Kidney capillary endothelial cell (primary cell): ENCODE measurements at regions not wholly inside any gene's neighbourhood (a gene's known extent, or its start where the extent isn't known, plus 50 kb on each side); places are given as distances from the start of the nearest gene placed in this dataset.
"Not testable (repeated sequence)": the region's sequence is repeated elsewhere in the genome, so short reads cannot be mapped to it uniquely, and the experiment has no call there.

Experiments
- DNase-seq: peaks from one replicate; pipeline ENCODE4 v3.0.0-alpha.2; 2018; ENCODE audit warnings: low spot score

- DNase-seq = no peak
Observed at GRCh38 chr12:75943730-75944096, 87.9 kb downstream of the PHLDA1 start.

DNA sequence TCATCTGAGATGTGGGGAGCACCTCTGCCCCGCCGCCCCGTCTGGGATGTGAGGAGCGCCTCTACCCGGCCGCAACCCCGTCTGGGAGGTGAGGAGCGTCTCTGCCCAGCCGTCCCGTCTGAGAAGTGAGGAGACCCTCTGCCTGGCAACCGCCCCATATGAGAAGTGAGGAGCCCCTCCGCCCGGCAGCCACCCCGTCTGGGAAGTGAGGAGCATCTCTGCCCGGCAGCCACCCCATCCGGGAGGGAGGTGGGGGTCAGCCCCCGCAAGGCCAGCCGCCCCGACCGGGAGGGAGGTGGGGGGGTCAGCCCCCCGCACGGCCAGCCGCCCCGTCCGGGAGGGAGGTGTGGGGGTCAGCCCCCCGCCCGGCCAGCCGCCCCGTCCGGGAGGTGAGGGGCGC, 89.9 kb downstream of the PHLDA1 start:
- not testable (repeated sequence) for DNase-seq

- peak; percentile 56 for DNase-seq
Observed at GRCh38 chr12:75939016-75939642, 92.4 kb downstream of the PHLDA1 start.

- DNase-seq = no peak
Observed at GRCh38 chr12:75938189-75938588, 93.4 kb downstream of the PHLDA1 start.

DNA sequence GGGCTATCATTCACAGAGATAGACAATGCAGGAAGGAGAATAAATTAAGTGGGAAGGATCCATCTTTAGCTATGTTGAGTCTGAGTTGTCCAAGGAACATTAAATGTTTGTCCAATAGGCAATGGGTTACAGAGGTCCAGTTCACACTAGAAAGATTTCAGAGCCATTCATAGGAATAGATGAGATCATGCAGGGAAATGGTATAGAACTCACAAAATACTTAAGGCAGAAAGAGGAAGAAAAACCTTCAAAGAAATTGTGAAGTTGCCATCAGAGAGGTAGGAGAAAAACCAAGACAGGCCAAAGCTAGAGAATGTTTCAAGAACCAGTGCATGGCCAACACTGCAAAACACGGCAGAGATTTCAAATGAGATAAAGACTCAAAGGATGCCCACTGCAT, 94.1 kb downstream of the PHLDA1 start:
- DNase-seq = no peak

GRCh38 chr12:75936515-75937440, 94.8 kb downstream of the PHLDA1 start:
- no peak for DNase-seq

- DNase-seq = no peak
Observed at GRCh38 chr12:75935539-75936242, 95.9 kb downstream of the PHLDA1 start.

DNA sequence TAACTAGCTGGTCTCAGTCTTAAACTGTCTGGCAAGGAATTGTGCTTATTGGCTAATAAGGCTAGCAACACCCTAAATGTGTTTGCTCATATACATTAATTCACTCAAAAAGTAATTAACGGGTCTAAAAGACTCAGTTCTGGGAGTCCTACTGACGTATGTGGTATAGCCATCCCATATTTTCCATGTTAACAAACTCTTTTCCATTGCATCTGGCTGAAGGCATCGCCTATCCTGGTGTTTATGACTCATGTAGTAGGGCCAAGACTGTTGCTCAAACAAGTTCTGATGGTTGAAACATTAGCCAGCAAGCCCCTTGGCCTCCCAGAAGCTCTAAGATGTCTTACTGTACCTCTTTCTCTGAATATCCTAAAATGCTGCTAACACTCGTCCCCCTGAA, 98.5 kb downstream of the PHLDA1 start:
- DNase-seq = no peak

GRCh38 chr12:75932241-75932640, 99.3 kb downstream of the PHLDA1 start:
- no peak for DNase-seq

DNA sequence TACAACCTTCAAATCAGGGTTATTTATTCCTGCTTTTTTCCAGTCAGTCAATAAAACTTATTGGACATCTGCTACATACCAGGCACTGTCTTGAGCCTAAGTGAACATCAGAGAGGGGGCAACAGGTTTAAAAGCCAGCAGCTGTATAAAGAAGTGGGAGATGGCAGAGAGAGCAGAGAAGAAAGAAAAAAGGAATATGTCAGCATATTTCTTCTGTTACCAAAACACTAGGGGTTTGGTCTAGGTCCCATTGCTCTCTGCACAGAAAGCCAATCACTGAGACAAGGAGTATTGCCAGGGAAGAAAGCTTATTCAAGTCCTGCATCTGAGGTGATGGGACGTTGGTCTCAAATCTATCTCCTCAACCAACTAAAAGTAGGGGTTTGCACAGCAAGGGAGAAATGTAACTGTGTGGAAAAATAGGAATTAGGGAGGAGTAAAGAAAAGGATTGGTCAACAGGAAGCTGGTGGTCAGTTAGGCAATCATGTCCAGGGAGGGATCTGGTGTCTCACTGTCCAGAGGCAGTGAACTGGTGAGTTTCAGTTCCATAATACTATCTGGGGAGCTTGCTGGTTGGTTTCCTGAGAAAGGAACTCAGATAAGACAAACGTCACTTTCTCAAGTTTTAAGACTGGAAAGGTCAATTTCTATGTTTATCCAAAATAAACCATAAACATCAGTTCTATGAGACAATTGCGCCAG, 107.5 kb downstream of the PHLDA1 start:
- DNase-seq = no peak

DNA sequence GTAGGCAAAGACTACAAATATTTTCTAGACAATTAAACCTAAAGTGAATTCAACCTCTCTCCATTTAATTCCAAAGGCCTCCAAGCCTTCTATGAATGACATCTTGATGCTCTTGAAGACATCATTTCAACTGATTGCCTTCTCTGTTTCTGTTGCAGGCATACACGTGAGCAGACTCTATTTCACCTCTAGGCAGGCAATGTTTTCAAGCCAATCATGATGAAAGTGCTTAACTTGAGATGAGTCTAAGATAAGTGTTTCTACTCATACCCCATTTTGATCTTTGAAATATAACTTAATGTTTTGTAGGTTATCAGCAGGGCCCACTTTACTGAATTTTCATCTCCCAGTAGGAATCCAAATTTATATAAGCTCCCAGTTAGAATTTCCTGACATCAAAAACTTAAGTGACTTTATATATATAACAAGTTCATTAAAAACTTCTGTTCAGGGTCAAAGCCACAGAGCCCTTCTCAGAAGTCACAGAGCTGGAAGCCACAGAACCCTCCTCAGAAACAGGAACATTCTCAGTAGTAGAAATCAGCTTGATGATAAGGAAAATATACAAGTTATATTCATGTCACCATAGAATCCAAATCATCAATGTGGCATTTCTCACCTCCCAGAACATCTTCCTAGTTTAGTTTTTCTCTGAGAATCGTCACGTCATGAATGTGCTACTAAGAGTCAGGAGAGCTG, 108.5 kb downstream of the PHLDA1 start:
- DNase-seq = no peak

GRCh38 chr12:75921622-75922289, 109.8 kb downstream of the PHLDA1 start:
- no peak for DNase-seq

DNA sequence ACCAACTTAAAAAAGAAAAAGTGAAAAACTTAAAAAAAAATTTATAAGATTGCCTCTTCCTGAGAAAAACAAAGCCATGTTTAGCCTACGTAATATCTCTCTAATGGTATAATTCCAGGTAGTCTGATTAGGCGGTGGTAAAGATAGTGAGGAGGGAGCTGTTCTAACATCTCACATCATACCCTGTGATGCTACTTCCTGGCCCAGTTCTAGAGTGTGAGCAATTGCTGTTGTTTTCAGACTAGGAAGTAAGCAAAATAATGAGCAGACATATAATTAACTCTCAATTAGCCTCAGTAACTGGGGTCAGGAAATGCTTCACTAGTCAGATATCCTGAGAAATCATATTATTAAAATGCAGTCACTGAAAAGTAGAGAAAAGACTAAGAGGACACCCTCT, 113.9 kb downstream of the PHLDA1 start:
- DNase-seq = peak; percentile 55

- DNase-seq = no peak
Observed at GRCh38 chr12:75917083-75917482, 114.5 kb downstream of the PHLDA1 start.

DNA sequence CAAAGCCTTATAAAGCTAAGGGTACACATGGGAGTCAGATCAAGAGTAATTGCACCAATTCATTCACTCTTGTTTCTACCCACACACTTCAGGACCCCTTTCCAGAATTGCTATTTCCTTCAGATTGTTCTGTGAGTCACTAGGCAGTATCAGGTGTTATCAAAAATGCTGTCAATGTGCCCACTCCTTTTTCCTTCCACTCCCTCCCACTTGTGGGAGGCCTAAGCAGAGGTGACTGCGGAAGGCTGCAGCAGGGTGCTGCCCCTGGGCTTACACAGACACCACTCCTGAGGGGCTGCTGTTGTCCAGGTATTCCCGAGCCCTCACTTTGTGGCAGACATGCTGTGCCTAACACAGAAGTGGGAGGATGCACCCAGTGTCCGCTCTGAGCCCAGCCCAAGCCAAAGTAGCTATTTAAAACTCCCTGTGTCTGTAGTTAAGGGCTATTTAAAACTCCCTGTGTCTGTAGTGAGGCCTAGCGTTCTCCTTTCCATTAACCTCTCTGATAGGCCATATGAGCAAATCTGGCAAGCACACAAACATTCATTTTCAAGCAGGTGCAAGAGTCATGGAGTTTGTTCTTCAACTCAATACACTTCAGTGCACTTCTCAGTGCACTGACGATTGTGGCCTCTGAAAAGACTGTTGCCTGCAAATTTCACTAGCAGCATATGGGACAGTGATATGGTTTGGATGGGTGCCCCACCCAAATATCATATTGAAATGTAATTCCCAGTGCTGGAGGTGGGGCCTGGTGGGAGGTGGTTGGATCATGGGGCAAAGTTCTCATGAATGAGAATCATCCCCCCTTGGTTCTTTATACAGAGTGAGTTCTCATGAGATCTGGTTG, 117.8 kb downstream of the PHLDA1 start:
- DNase-seq = no peak

DNA sequence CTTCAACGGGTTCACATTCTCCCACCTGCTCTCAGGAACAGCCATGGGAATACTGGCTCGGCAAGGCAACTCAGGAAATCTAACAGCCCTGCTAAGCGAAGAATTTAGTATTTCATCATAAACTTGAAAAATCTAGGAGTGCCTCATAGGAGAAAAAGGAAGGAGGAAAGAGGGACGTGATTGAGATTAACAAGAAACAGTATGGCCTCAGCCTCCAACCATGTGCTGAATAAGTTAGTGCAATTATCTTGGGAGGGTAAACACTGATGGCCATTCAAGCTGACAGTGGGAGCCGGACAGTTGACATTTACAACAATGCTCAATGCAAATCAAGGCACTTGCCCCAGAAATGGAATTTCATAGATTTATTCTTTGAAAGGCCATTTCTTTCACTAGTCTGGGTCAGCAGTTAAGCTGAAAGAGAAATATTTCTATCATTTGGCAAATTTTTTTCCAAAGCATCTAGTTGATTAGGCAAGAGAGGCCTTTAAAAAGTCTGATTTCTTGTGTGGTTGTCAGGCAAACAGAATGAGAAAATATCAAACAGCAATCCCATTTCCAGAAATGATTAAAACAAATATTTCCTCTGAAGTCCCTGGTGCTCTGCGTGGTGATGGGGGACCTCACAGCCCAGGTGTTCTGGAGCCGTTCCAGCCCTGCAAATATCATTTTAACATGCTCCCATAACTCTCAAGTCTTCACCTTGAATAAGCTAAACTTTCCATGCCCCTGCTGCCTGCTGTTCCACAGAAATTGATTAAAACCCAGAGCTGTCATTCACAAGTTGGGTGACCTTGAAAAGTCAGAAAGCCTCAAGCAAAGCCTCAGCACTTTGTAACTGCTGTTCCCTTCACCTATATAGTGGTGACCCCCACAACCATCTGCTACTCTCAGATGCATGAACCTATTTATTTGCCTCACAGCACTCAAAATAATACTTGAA, 121.6 kb downstream of the PHLDA1 start:
- no peak for DNase-seq

DNA sequence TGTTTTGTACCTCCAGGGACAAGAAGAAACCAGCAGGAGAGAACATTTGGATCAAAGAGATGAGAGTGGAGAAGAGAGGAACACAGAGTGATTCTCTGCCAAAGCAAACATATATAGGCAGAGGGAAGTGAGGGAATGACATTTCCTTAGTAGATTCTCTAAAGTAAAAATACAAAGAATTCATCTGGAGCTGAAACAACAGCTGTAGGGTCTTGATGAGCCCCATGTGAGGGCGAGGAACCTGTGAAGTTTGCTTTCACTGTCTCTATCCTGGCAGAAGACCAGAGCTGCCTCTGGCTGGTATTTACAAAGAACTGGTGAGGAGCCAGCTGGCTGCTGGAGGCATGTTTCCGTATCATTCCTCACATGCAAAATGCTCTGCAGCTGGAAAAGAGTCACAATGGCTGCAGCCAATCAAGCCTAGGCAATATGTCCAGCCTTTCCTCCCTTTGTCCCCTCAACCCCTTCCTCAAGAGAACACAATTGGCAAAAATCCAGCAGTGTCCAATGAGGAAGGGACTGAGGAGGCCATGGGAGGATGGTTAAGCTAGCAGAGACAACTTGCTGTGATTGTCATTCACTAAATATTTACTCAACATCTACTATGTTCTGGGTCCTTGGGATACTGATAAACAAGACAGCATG, 122.5 kb downstream of the PHLDA1 start:
- no peak for DNase-seq

GRCh38 chr12:75905922-75906321, 125.7 kb downstream of the PHLDA1 start:
- no peak for DNase-seq
